ENCODE measurements at regions not wholly inside any gene's neighbourhood (a gene's known extent, or its start where the extent isn't known, plus 50 kb on each side); places are given as distances from the start of the nearest gene placed in this dataset.

- TF ChIP-seq CTCF (IDR thresholded peaks at IDR 0.05) (no peak), POLR2A (IDR thresholded peaks at IDR 0.05) (no peak)
Observed at GRCh38 chr21:39048064-39048463, 135.2 kb downstream of the PSMG1 start.
